ENCODE measurements at regions not wholly inside any gene's neighbourhood (a gene's known extent, or its start where the extent isn't known, plus 50 kb on each side); places are given as distances from the start of the nearest gene placed in this dataset.
A peak's percentile ranks its signal among the peaks of the same experiment; 100 is the strongest.

GRCh38 chr9:107422189-107423185 is 67.1 kb downstream of the KLF4 start:
- peak; percentile 59 for TF ChIP-seq CTCF (IDR thresholded peaks at IDR 0.05; ENCODE audit: insufficient read depth, low read length, missing control alignments)
- ChIA-PET CTCF (interaction anchor here (1.1 to 5.1 kb wide), 13 partner anchors 9 to 1531 kb away, joined by 3 to 41 read pairs (median 4); no protein-coding TSS in a partner anchor), POLR2A (no interaction called here)
- DNase-seq (ENCODE audit: low read depth, low spot score): no peak
- H3K4me3 ChIP-seq (ENCODE audit: low read depth, low read length): no peak overlapping the region

- H3K4me3 ChIP-seq (ENCODE audit: low read depth, low read length): no peak overlapping the region
- TF ChIP-seq CTCF (IDR thresholded peaks at IDR 0.05; ENCODE audit: insufficient read depth, low read length, missing control alignments): no peak
- POLR2A ChIA-PET: no interaction called here
- no peak for DNase-seq (ENCODE audit: low read depth, low spot score)
- CTCF ChIA-PET: no interaction called here
Observed at GRCh38 chr9:107410420-107410819, 79.1 kb downstream of the KLF4 start.

- POLR2A ChIA-PET: no interaction called here
- H3K4me3 ChIP-seq (ENCODE audit: low read depth, low read length): no peak overlapping the region
- DNase-seq (ENCODE audit: low read depth, low spot score): no peak
- CTCF ChIA-PET: interaction anchor here (1.2 kb wide), 1 partner anchor 13 kb away, joined by 4 read pairs; no protein-coding TSS in a partner anchor
- TF ChIP-seq CTCF (IDR thresholded peaks at IDR 0.05; ENCODE audit: insufficient read depth, low read length, missing control alignments): no peak
Observed at GRCh38 chr9:107409581-107410389, 79.8 kb downstream of the KLF4 start.

GRCh38 chr9:107407675-107408074 is 81.9 kb downstream of the KLF4 start:
- ChIA-PET CTCF (no interaction called here), POLR2A (no interaction called here)
- no peak for TF ChIP-seq CTCF (IDR thresholded peaks at IDR 0.05; ENCODE audit: insufficient read depth, low read length, missing control alignments)
- H3K4me3 ChIP-seq (ENCODE audit: low read depth, low read length): no peak overlapping the region
- no peak for DNase-seq (ENCODE audit: low read depth, low spot score)

GRCh38 chr9:107405511-107405910 is 84.1 kb downstream of the KLF4 start:
- ChIA-PET POLR2A (no interaction called here), CTCF (no interaction called here)
- no peak for DNase-seq (ENCODE audit: low read depth, low spot score)
- no peak for TF ChIP-seq CTCF (IDR thresholded peaks at IDR 0.05; ENCODE audit: insufficient read depth, low read length, missing control alignments)
- H3K4me3 ChIP-seq (ENCODE audit: low read depth, low read length): no peak overlapping the region

- POLR2A ChIA-PET: no interaction called here
Observed at GRCh38 chr9:107404736-107405135, 84.8 kb downstream of the KLF4 start.

More at GRCh38 chr9:107404736-107405135, 84.8 kb downstream of the KLF4 start:
- H3K4me3 ChIP-seq (ENCODE audit: low read depth, low read length): no peak overlapping the region
- DNase-seq (ENCODE audit: low read depth, low spot score): no peak
- CTCF ChIA-PET: no interaction called here
- TF ChIP-seq CTCF (IDR thresholded peaks at IDR 0.05; ENCODE audit: insufficient read depth, low read length, missing control alignments): no peak

Measured in AG04449 (cell line).